ENCODE measurements at regions not wholly inside any gene's neighbourhood (a gene's known extent, or its start where the extent isn't known, plus 50 kb on each side); places are given as distances from the start of the nearest gene placed in this dataset.

- DNase-seq (ENCODE audit: low spot score) = no peak
Observed at GRCh38 chr9:119487118-119487827, 118.0 kb upstream of the BRINP1 start.

DNA sequence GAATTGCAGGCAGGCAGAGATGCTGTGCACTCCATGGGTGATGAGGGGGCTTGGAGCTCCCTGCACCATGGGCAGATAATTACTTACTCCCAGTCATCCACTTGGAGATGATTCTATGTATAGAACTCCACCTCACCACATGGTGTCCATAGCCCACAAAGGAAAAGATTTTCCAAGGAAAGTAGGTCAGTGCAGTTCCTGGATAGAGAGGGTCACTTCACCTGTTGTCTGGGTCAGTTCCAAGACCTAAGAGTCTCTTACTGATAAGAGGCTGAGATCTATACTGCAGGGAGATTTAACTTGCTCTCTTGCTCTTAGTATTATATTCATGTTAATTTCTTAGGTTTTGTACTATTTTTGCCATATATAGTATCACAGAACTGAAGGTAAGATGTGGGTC lies 113.9 kb upstream of the BRINP1 start:
- DNase-seq (ENCODE audit: low spot score) = no peak

- DNase-seq (ENCODE audit: low spot score) = no peak
Observed at GRCh38 chr9:119477197-119477596, 108.0 kb upstream of the BRINP1 start.

DNA sequence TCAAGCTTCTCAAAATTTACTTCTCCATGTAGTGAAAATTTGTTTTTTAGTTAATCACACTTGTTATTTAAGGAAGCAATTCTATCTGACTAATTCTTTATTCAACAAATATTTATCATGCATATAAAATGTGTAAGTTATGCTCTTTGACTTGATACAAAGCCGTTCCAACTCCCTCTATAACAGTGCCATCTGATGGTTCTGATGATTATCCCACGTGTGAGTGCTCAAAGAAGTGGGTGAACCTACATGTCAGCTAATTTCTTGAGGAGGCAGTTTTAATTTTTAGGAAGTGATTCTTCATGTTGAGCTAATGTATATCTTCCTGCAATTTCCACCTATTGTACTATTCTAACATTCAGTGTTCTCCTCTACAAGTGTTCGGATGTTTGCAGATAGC lies 88.8 kb upstream of the BRINP1 start:
- DNase-seq (ENCODE audit: low spot score) = no peak

DNA sequence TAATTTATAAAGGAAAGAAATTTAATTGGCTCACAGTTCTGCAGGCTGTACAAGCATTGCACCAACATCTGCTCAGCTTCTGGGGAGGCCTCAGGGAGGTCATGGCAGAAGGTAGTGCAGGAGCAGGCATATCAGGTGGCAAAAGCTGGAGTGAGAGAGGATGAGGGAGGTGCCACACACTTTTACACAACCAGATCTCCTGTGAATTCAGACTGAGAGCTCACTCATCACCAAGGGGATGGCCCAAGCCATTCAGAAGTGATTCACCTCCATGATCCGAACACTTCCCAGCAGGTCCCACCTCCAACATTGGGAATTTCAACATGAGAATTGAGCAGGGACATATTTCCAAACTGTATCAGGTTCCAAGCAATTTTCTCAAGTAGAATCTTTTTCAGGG lies 84.7 kb upstream of the BRINP1 start:
- no peak for DNase-seq (ENCODE audit: low spot score)

DNA sequence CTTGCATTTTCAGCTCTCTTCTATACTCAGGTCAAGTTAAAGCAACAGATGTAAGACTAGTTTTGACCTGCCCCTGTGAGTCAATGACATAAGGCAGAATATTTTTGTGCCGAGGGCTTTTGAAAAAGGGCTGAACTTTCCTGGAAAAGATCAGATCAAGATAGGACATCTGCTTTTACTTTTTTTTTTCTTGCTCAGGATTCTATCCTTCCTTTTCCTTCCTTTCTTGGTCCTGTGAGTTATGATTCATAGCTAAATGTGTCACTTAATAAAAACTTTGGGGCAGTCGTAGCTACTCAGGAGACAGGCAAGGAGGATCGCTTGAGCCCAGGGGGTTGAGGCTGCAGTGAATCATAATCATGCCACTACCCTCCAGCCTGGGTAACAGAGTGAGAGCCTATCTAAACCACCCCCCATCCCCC lies 84.3 kb upstream of the BRINP1 start:
- DNase-seq (ENCODE audit: low spot score) = no peak

DNA sequence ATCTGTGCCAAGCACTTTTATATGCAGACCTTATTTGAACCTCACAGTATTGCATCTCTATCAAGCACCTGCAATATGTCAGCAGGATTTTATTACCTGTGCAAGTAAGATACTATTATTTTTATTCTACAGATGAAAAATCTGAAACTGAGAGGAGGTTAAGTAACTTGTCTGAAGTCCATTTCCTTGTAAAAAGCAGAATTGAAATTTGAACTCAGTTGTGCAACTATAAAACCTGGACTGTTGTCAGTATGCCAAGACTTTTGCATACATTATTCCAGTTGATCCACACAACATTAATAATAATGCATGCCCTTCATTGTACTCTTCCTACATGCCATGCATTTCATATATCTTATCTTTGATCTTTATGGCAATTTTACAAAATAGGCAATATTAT lies 82.2 kb upstream of the BRINP1 start:
- DNase-seq (ENCODE audit: low spot score) = no peak

- DNase-seq (ENCODE audit: low spot score) = no peak
Observed at GRCh38 chr9:119443179-119443578, 73.9 kb upstream of the BRINP1 start.

- no peak for DNase-seq (ENCODE audit: low spot score)
Observed at GRCh38 chr9:119441832-119442231, 72.6 kb upstream of the BRINP1 start.

DNA sequence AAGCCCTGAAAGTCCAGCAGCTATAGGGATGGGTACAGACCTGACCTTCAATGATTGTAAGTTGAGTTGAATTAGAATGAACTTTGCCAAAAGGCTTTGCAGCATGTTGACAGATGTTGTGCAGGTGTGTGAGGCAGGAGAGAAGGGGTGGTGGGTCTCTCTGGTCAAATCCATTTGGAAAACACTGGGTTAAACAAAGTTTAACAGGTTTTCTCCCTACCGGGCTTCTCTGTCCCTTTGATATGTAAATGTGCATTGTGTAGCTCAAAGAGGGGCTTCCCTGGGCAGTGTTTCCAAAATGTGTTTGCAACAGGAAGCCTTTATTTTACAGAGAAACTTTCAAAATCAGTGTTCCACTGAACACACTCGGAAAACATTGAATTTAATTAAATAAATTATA lies 72.1 kb upstream of the BRINP1 start:
- no peak for DNase-seq (ENCODE audit: low spot score)

GRCh38 chr9:119436261-119436660 lies 67.0 kb upstream of the BRINP1 start:
- DNase-seq (ENCODE audit: low spot score) = no peak

- DNase-seq (ENCODE audit: low spot score) = no peak
Observed at GRCh38 chr9:119435076-119435475, 65.8 kb upstream of the BRINP1 start.

- DNase-seq (ENCODE audit: low spot score) = no peak
Observed at GRCh38 chr9:119432428-119432827, 63.2 kb upstream of the BRINP1 start.

DNA sequence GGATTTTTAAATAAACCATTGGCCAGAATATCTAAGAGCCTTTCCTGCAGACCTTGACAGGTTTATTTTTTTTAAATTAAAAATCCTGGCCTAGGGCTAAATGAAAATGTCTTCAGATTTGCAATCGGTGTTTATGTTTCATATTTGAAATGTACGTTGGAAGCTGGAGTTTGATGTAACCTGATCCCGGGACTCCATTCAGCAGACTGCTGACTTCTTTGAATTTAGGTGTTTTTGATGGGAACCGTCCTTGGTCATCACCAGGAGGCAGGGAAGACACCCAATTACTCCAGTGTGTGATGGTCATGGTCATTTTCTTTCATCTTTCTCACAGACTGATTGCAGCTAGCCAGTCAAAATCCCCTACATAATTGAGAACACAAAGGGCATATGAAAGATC lies 60.1 kb upstream of the BRINP1 start:
- DNase-seq (ENCODE audit: low spot score) = no peak

GRCh38 chr9:119420231-119420630 lies 51.0 kb upstream of the BRINP1 start:
- DNase-seq (ENCODE audit: low spot score) = no peak
